Ascending aorta (tissue), 2 donors: ENCODE measurements at regions not wholly inside any gene's neighbourhood (a gene's known extent, or its start where the extent isn't known, plus 50 kb on each side); places are given as distances from the start of the nearest gene placed in this dataset.
"Not testable (repeated sequence)": the region's sequence is repeated elsewhere in the genome, so short reads cannot be mapped to it uniquely, and the experiment has no call there.

Experiments
- DNase-seq, 2 donors: peaks; one replicate each; pipeline ENCODE4 v3.0.0-alpha.2; 2019; ENCODE audit warnings: low spot score in 2 of 2
- H3K27ac ChIP-seq, 2 donors: fragments of 200-600 bp; sonication (generic); one replicate each; pipeline ENCODE4 v1.5.1; 2016 to 2017; ENCODE audit warnings: mild to moderate bottlenecking in 1 of 2
- H3K27me3 ChIP-seq: fragments of 200-600 bp; sonication (generic); one replicate; pipeline ENCODE4 v1.5.1; 2017
- H3K36me3 ChIP-seq, 2 donors: fragments of 200-600 bp; sonication (generic); one replicate each; pipeline ENCODE4 v1.5.1; 2016
- H3K4me1 ChIP-seq, 2 donors: fragments of 200-600 bp; sonication (generic); one replicate each; pipeline ENCODE4 v1.5.1; 2016 to 2017; ENCODE audit warnings: mild to moderate bottlenecking in 1 of 2
- H3K4me3 ChIP-seq, 2 donors: fragments of 200-600 bp; sonication (generic); one replicate each; pipeline ENCODE4 v1.5.1; 2016 to 2017; ENCODE audit warnings: mild to moderate bottlenecking in 1 of 2
- H3K9me3 ChIP-seq, 2 donors: fragments of 200-600 bp; sonication (generic); one replicate each; pipeline ENCODE4 v1.5.1; 2016
- CTCF ChIP-seq, 3 experiments: fragments of 200-600 bp in 2 of 3; fragments of 450-650 bp in 1 of 3; sonication (generic) in 2 of 3; IDR thresholded peaks; one replicate each; pipeline ENCODE4 v1.5.1; 2016 to 2019; ENCODE audit warnings: antibody characterized with exemption in 3 of 3, mild to moderate bottlenecking in 1 of 3, moderate library complexity in 1 of 3
- intact Hi-C: fragments of 100-400 bp; cut with DNase I; formaldehyde crosslinking; loops from one replicate; pipeline ENCODE4 v1.15.1; 2023

- peak in 1 of 2 donors; percentile 34 for DNase-seq
- H3K27me3 ChIP-seq: no peaks in the 10 kb centered on the region
- H3K27ac ChIP-seq: no peak overlapping the region
- H3K9me3 ChIP-seq: no peaks in the 10 kb centered on the region
- H3K36me3 ChIP-seq: no peaks in the 10 kb centered on the region
- H3K4me1 ChIP-seq: no peaks in the 10 kb centered on the region
- intact Hi-C loops: no loop called here
- H3K4me3 ChIP-seq: no peak overlapping the region
- no peak for TF ChIP-seq CTCF (IDR thresholded peaks at IDR 0.05)
Observed at GRCh38 chr5:135150767-135151166, 116.7 kb upstream of the PITX1 start.

DNA sequence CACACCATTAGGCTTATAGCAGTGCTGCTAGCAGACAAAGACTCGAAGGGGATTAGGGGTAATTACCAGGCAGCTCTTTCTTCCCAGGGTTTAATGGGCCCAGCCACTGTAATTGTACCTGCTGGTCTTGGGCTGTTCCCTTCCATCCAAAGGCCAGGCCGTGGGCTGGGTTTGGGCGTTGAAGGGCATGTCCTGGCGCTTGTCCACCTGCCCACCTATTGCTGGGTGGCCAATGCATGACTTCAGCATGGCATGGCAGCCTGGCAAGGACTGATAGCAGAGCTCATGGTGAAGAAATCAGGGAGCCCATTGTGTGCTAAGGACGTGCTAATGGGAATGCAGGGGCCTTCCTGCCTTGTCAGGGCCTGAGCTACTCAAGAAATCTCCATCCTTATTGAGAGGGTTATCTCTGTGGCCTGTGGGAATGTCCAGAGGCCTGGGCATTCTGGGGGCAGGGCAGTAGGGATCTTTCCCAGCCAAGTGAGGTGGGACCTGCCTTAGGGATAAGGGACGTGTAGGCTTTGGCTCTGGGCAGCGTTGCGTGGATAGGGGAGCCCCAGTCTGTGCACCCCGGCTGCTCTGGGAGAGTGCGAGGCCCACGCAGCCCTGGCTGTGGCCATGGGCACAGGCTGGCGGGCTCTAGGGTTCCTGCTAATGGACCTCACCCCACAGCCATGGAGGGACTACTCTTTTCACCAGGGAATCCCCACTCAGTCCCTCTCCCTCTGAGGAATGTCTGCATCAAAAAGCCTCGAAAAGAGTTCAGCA, 116.1 kb upstream of the PITX1 start:
- Histone ChIP-seq H3K36me3 (no peaks in the 10 kb centered on the region), H3K27ac (no peak overlapping the region), H3K4me3 (no peak overlapping the region), H3K4me1 (no peaks in the 10 kb centered on the region), H3K9me3 (no peaks in the 10 kb centered on the region), H3K27me3 (no peaks in the 10 kb centered on the region)
- no peak for TF ChIP-seq CTCF (IDR thresholded peaks at IDR 0.05)
- peak in 1 of 2 donors; percentile 59 for DNase-seq
- intact Hi-C loops: no loop called here

DNA sequence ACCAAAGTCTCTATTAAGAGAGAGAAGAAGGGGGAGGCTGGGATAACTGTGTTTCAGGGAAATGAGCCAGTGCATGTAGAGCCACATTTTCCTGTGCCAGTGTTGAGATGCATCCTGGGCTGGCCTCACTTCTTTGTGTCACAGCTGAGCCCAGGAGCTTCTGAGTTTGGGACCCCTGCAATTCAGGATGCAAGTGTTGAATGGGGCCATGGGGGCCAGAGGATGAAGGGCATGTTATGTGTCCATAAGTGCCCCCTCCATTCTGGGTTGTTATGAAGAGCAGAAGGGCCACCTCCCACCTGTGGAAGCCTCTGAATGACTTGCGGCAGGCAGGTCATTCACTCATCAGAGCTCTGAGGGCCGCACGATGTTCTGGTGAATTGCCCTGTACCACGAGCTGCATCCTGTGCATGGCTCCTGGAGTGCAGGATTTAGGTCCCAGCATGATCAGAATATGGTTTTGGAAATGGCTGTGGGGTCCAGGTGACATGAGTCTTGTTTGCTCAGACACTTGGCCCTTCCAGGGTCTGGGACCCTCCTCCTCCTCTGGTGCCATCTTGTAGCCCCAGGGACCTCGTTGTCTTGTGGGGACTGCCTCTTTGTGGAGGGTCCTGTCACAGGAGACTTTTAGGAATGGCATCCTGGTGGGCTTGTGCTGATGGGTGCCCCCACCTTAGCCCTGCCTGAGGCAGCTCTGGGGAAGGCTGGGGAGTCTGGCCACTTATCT, 115.4 kb upstream of the PITX1 start:
- intact Hi-C loops: no loop called here
- Histone ChIP-seq H3K9me3 (no peaks in the 10 kb centered on the region), H3K4me1 (no peaks in the 10 kb centered on the region), H3K36me3 (no peaks in the 10 kb centered on the region), H3K27ac (no peak overlapping the region), H3K4me3 (no peak overlapping the region), H3K27me3 (no peaks in the 10 kb centered on the region)
- no peak for TF ChIP-seq CTCF (IDR thresholded peaks at IDR 0.05)
- DNase-seq: peak in 1 of 2 donors; percentile 46

GRCh38 chr5:135147294-135148090, 113.5 kb upstream of the PITX1 start:
- Histone ChIP-seq H3K27me3 (no peaks in the 10 kb centered on the region), H3K9me3 (no peaks in the 10 kb centered on the region), H3K4me3 (no peak overlapping the region), H3K4me1 (no peaks in the 10 kb centered on the region), H3K27ac (no peak overlapping the region), H3K36me3 (no peaks in the 10 kb centered on the region)
- DNase-seq: peak in 1 of 2 donors; percentile 5
- TF ChIP-seq CTCF (IDR thresholded peaks at IDR 0.05): no peak
- intact Hi-C loops: no loop called here

DNA sequence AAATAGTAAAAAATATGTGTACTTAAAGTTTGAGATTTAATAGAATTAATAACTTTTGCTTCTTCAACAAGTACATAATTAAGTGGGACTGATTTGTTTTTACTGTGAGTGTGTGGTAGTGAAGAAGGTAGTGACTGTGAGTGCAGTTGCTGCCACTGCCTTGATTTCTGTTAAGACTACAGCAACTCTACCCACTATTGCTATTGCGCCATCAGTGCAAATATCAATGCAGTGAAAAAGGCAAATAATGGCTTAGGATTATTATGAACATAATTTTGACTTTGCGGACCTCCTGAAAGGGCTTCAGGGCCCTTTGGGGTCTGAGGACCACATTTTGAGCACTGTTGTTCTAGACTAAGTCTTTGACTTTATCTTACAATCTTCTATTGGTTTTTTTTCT, 112.0 kb upstream of the PITX1 start:
- Histone ChIP-seq H3K27me3 (no peaks in the 10 kb centered on the region), H3K27ac (no peak overlapping the region), H3K9me3 (no peaks in the 10 kb centered on the region), H3K4me3 (no peak overlapping the region), H3K36me3 (no peaks in the 10 kb centered on the region), H3K4me1 (no peaks in the 10 kb centered on the region)
- no peak for TF ChIP-seq CTCF (IDR thresholded peaks at IDR 0.05)
- DNase-seq: no peak
- intact Hi-C loops: no loop called here

- H3K27me3 ChIP-seq, H3K4me1 ChIP-seq, H3K9me3 ChIP-seq, H3K36me3 ChIP-seq, H3K4me3 ChIP-seq, intact Hi-C loops, H3K27ac ChIP-seq: not testable (repeated sequence)
- DNase-seq: peak in 1 of 2 donors; percentile 13
Observed at GRCh38 chr5:135143682-135144081, 109.7 kb upstream of the PITX1 start.
